HG03520 (cell line): ENCODE measurements at regions not wholly inside any gene's neighbourhood (a gene's known extent, or its start where the extent isn't known, plus 50 kb on each side); places are given as distances from the start of the nearest gene placed in this dataset.
"Not testable (repeated sequence)": the region's sequence is repeated elsewhere in the genome, so short reads cannot be mapped to it uniquely, and the experiment has no call there.

Source experiments
- ATAC-seq: cut with Tn5 transposase; IDR thresholded peaks from one replicate; pipeline ENCODE4 v1.9.1; 2021; ENCODE audit warnings: mild to moderate bottlenecking, moderate library complexity; ENCODE audit not compliant: unreplicated experiment

GRCh38 chr17:64785011-64785421 lies 122.9 kb upstream of the SMURF2 start:
- ATAC-seq: no peak

GRCh38 chr17:64784353-64785010 lies 122.4 kb upstream of the SMURF2 start:
- ATAC-seq: no peak

GRCh38 chr17:64783556-64784352 lies 121.6 kb upstream of the SMURF2 start:
- no peak for ATAC-seq

GRCh38 chr17:64783031-64783461 lies 120.9 kb upstream of the SMURF2 start:
- no peak for ATAC-seq

- ATAC-seq: no peak
Observed at GRCh38 chr17:64781810-64782555, 119.9 kb upstream of the SMURF2 start.

- ATAC-seq: no peak
Observed at GRCh38 chr17:64781014-64781756, 119.1 kb upstream of the SMURF2 start.

GRCh38 chr17:64780096-64781013 lies 118.2 kb upstream of the SMURF2 start:
- ATAC-seq: no peak

GRCh38 chr17:64779376-64780095 lies 117.4 kb upstream of the SMURF2 start:
- no peak for ATAC-seq

GRCh38 chr17:64779098-64779375 lies 116.9 kb upstream of the SMURF2 start:
- ATAC-seq: not testable (repeated sequence)

GRCh38 chr17:64778240-64779097 lies 116.4 kb upstream of the SMURF2 start:
- ATAC-seq: no peak

GRCh38 chr17:64777415-64778239 lies 115.5 kb upstream of the SMURF2 start:
- ATAC-seq: no peak

- peak; percentile 55 for ATAC-seq
Observed at GRCh38 chr17:64776720-64777414, 114.8 kb upstream of the SMURF2 start.

GRCh38 chr17:64775701-64776570 lies 113.8 kb upstream of the SMURF2 start:
- ATAC-seq: no peak

GRCh38 chr17:64774888-64775540 lies 112.9 kb upstream of the SMURF2 start:
- ATAC-seq: no peak
